Hippocampal formation (tissue), 2 donors: ENCODE measurements at regions not wholly inside any gene's neighbourhood (a gene's known extent, or its start where the extent isn't known, plus 50 kb on each side); places are given as distances from the start of the nearest gene placed in this dataset.

Experiments
- DNase-seq, 2 donors: peaks; one replicate each; lab custom pipeline; 2025; lab: John Stamatoyannopoulos, UW

- no peak for DNase-seq
Observed at GRCh38 chr7:340979-341694, 51.2 kb downstream of the FOXL3 start.

GRCh38 chr7:341841-342638, 52.1 kb downstream of the FOXL3 start:
- DNase-seq, result peak; percentile 87 to 92

- no peak for DNase-seq
Observed at GRCh38 chr7:342681-343216, 52.8 kb downstream of the FOXL3 start.

GRCh38 chr7:343227-343822, 53.4 kb downstream of the FOXL3 start:
- no peak for DNase-seq

- DNase-seq, result no peak
Observed at GRCh38 chr7:343864-344607, 54.1 kb downstream of the FOXL3 start.

GRCh38 chr7:344608-344994, 54.6 kb downstream of the FOXL3 start:
- no peak for DNase-seq

- no peak for DNase-seq
Observed at GRCh38 chr7:346116-346898, 56.3 kb downstream of the FOXL3 start.

- DNase-seq, result no peak
Observed at GRCh38 chr7:347001-347590, 57.1 kb downstream of the FOXL3 start.

- DNase-seq, result no peak
Observed at GRCh38 chr7:347644-348479, 57.9 kb downstream of the FOXL3 start.

- no peak for DNase-seq
Observed at GRCh38 chr7:348480-348844, 58.5 kb downstream of the FOXL3 start.

GRCh38 chr7:348962-349743, 59.2 kb downstream of the FOXL3 start:
- no peak for DNase-seq

GRCh38 chr7:351256-351655, 61.3 kb downstream of the FOXL3 start:
- DNase-seq, result no peak

- DNase-seq, result peak in 1 of 2 donors; percentile 28
Observed at GRCh38 chr7:351681-352480, 61.9 kb downstream of the FOXL3 start.

- DNase-seq, result peak in 1 of 2 donors; percentile 45
Observed at GRCh38 chr7:353746-354325, 63.9 kb downstream of the FOXL3 start.

GRCh38 chr7:354597-355470, 64.9 kb downstream of the FOXL3 start:
- no peak for DNase-seq

GRCh38 chr7:355568-355967, 65.6 kb downstream of the FOXL3 start:
- no peak for DNase-seq

- no peak for DNase-seq
Observed at GRCh38 chr7:356087-356486, 66.1 kb downstream of the FOXL3 start.
